NCI-H146 (cell line): ENCODE measurements at regions not wholly inside any gene's neighbourhood (a gene's known extent, or its start where the extent isn't known, plus 50 kb on each side); places are given as distances from the start of the nearest gene placed in this dataset.

ENCODE experiments used
- DNase-seq: peaks from one replicate; lab custom pipeline; 2025; lab: John Stamatoyannopoulos, UW

DNA sequence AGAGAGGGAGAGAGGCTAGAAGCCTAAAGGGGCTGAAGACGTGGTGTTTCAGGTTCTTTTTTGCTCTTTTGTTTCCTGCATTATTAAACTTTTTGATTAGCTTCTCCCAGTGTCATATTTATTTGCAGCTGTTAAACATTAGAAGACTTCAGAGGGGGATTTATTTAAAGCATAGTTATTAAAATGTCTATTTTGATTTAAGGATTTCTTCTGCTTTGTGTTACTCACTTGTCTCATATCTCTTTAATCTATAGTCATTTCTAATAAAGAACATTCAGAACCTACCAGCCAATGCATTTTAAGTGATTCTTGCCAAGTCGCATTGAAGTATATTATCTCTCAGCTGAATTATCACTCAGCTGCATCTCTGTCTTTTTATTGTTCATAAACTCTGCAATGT, 152.0 kb upstream of the DYRK2 start:
- DNase-seq, result no peak

- DNase-seq, result no peak
Observed at GRCh38 chr12:67498991-67499390, 149.6 kb upstream of the DYRK2 start.

DNA sequence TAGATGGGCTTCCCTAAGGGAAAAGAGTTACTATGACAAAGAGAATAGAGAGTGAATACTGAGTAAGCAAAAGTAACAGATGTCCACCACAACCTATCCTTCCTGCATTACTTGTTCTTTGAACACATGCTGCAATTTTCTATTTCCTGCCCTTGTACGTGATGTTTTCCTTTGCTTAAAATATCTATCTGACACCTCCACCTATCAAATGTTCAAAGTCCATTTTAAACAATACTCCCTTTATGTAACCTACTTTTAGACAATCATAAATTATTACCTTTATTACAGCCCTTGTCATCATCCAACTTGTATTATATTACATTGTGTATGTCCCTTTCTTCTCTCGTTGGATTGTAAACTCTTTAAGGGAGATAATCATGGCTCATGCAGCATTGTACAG, 147.2 kb upstream of the DYRK2 start:
- peak; percentile 71 for DNase-seq

GRCh38 chr12:67504026-67504425, 144.5 kb upstream of the DYRK2 start:
- DNase-seq, result no peak

- no peak for DNase-seq
Observed at GRCh38 chr12:67506739-67507138, 141.8 kb upstream of the DYRK2 start.

DNA sequence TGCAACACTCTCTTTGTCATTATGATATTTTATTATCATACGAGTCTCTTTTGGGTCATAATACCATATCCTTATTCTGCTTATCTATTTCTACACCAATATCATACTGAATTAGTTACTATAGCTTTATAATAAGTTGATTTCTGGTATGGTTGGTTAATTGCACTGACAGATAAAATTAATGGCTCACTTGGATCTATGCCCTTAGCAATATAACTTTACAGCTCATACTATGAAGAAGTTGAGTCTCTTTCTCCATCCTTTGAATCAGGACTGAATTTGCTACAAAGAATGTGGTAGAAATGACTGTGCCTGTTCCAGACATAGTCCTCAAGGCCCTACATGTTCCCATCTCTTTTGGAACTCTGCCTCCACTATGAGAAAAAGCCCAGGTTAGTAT, 139.7 kb upstream of the DYRK2 start:
- no peak for DNase-seq

DNA sequence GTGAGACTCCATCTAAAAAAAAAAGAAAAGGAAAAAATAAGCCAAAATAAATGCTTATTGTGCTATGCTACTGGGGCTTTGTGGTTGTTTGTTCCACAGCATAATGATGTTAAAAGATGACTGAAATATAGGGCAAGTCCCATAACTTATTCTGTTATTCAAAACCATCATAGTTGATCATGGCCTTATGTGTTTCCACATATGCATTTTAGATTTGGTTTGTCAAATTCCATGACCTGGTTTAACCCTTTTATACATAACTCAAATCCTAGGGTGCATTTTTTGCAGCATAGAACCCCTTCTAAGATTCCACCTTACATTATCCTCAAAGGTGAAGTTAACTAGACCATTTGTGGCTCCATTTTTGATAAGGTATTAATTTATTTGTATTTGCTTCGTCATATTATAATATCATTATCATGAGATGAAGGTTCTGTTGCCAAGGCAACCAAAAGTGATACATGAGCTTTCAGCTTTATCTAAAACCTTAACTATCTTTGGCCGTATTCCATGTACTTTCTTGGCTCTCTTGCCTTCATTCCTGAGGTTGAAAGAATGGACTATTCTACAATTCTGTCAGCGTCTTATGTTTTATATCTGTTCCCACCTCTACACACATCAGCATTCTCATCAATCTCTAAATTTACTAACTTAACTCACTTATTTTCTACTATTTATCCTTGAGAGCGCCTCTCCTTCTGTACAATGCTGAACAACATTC, 138.7 kb upstream of the DYRK2 start:
- DNase-seq, result no peak

GRCh38 chr12:67512061-67512460, 136.5 kb upstream of the DYRK2 start:
- DNase-seq, result no peak

- DNase-seq, result no peak
Observed at GRCh38 chr12:67514502-67514901, 134.0 kb upstream of the DYRK2 start.

DNA sequence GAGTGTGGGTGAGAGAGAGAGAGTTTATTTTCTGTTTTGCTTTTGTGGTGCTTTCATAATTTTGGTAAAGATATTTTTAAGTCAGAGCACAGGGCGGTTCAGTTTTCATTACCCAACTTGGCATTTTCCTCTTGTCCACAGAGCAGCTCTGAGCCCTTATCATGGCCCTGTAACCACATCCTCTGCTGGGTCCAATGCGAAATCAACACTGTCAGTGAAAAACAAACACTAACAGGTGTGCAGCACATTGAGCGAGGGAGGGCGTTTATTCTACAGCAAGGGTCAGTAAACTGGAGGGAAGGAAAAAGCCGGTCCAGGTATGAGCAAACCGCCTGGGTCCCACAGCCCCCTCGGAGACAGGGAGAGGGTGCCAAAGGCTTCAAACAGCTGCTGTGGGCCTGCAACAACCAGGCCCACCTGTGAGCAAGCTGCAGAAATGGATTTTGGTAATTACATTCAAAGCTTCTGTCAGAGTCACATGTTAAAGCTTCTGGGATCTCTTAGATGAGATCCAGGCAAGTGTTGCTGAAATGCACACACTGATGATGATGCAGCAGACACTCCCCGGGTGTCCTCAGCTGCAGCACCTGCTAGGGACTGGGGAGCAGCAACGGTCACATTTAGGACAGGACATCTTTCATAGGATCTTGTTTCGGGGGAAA, 132.7 kb upstream of the DYRK2 start:
- peak; percentile 96 for DNase-seq

GRCh38 chr12:67517181-67517887, 131.2 kb upstream of the DYRK2 start:
- DNase-seq, result no peak

DNA sequence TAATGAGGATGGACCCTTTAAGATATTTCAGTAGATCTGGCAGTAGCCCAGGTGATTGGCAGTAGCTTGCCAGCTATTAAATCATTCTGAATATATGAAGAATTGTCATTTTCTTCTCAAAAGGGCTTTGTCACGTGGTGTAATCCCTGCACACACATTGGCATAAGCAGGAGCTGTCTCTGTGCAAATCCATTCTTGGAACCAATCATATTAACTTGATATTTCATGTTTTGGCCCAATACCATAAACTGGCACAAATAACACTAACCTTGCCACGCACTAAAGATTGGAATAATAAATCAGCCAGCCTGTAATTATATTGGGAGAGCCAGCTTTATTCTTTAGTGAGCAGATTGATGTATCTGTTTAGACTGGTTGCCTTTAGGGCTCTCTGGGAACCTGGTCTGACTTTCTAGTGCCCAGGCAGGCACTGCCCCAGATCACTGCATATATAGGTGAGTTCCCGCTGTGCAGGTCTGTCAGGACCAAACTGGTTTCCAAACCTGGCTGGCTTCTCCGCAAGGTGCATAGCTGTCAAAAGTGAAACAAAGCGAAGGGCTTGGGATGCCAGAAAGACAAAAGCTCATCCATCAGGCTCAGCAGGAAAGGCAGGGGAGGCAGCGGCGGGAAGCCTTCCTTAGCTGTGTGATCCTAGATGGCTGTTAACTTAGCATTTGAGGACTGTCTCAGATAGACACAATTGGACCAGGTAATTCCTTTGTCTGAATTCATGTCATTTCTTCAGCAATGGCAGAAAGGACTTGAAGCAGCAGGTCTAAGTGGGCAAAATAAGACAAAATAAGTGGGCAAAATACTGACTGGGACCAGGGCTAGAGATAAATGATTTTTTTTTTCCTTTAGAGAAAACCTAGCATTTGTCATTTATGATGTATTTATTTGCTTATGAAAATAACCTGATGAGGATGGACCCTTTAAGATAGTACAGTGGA, 128.8 kb upstream of the DYRK2 start:
- DNase-seq, result peak; percentile 94

- DNase-seq, result no peak
Observed at GRCh38 chr12:67520606-67521005, 127.9 kb upstream of the DYRK2 start.

GRCh38 chr12:67522222-67522621, 126.3 kb upstream of the DYRK2 start:
- no peak for DNase-seq

- peak; percentile 71 for DNase-seq
Observed at GRCh38 chr12:67523538-67523937, 125.0 kb upstream of the DYRK2 start.

DNA sequence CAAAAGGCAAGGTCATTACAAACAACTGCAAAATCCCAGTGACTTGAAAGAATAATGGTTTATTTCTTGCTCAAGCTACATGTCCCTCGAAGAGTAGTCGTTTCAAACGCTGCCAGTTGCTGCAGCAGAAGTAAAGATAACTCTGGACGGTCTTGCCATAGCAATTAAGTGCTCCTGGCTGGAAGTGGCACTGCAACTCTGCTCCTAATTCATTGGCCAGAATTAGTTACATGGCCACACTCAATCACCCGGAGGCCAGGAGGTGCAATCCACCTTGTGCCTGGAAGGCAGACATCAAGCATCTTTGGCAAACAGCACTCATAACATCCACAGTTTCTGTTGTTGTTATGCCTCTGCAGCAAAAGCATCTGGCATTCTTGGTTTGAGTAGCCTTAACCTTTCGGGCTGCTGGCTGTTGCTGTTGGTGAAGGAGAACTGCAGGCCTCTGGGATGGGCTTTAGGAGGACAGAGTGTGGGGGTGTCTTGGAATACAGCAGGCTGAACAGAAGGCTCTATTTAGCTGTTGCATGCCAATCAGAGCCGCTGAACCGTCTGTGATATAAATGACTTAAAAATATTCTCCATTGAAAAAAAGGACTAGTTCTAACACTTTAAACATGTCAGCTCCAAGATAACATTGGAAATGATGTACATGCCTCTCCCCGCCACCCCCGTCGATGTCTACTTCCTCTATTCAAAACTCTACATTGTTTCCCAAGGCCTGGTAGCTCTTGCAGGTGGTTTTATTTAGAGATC, 123.5 kb upstream of the DYRK2 start:
- no peak for DNase-seq

- no peak for DNase-seq
Observed at GRCh38 chr12:67525617-67525884, 123.0 kb upstream of the DYRK2 start.

GRCh38 chr12:67526129-67526528, 122.4 kb upstream of the DYRK2 start:
- DNase-seq, result no peak

- no peak for DNase-seq
Observed at GRCh38 chr12:67531051-67531450, 117.5 kb upstream of the DYRK2 start.

- no peak for DNase-seq
Observed at GRCh38 chr12:67531501-67531900, 117.0 kb upstream of the DYRK2 start.

DNA sequence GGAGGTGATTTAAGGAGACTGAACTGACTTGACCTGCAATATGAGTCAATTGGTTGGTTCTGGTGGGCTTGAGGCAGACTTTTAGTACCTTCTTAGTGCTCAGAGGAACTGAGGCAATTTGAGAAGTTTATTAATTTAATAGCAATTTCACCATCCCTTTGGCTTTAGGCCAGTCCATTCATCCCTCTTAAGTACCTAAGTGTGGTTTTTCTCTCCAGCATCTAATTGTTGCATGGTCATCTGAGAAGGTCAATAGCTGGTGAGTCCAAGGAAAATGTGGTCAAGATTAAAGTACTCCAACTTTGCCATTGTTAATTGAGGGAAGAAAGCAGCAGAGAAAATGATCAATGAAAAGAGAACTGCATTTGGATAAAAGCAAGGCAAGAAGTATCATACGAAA, 115.4 kb upstream of the DYRK2 start:
- no peak for DNase-seq

GRCh38 chr12:67534046-67534445, 114.5 kb upstream of the DYRK2 start:
- no peak for DNase-seq
